Epidermal melanocyte (primary cell): ENCODE measurements at regions not wholly inside any gene's neighbourhood (a gene's known extent, or its start where the extent isn't known, plus 50 kb on each side); places are given as distances from the start of the nearest gene placed in this dataset.

Experiments
- DNase-seq: peaks from one replicate; pipeline ENCODE4 v3.0.0; 2011; ENCODE audit warnings: low spot score; ENCODE audit not compliant: insufficient read length

- no peak for DNase-seq
These were observed 366.7 kb upstream of the FAM241A start for GRCh38 chr4:111778543-111778942.

GRCh38 chr4:111780965-111781364, 364.3 kb upstream of the FAM241A start:
- no peak for DNase-seq

GRCh38 chr4:111781611-111782010, 363.6 kb upstream of the FAM241A start:
- no peak for DNase-seq

GRCh38 chr4:111788099-111788498, 357.2 kb upstream of the FAM241A start:
- no peak for DNase-seq

GRCh38 chr4:111789901-111790640, 355.2 kb upstream of the FAM241A start:
- no peak for DNase-seq

DNA sequence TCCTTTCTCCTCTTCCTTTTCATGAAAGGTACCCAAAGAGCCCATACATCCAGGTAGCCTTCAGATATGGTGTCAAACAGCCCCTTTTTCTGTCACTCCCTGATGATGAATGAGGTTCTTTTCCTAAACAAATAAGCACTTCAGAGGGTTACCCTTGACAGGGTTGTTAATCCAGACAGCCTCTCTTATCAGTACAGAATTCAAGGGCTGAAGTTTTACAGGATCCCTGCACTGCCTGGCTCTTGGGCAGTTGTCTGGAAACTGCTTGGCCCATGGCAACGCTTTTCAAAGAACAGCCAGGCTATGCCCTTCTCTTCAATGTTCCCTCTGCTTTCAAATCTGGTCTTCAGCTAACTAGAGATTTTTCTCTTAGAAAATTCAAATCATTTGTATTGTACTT, 352.6 kb upstream of the FAM241A start:
- DNase-seq = no peak

DNA sequence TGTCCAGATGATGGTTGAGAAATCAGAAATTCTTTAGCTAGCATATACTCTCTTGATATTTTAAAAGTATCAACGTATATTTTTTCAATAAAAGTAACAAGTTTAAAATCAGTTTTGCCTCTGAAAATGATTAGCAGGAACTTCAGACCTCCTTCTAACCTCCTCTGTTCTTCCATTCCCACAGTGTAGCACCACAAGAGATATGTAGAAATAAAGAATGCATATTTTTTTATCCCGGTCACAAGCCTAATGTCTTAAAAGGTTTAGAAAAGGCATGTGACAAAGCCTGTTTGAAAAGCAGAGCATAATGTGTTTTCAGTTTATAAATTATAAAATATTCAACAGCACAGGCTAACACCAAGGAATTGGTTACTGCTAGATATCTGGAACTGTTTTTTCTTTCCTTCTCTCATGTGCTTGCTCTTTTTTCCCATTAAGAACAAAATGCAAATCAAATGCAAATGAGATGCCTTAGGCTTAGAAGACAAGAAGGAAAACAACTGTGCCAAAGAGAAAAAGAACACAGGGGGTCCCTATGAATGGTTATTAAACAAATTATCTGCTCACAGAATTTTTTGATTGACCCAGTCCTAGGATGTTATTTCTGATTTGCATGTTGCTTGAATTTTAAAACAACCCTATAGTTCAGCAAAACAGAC, 351.7 kb upstream of the FAM241A start:
- no peak for DNase-seq

DNA sequence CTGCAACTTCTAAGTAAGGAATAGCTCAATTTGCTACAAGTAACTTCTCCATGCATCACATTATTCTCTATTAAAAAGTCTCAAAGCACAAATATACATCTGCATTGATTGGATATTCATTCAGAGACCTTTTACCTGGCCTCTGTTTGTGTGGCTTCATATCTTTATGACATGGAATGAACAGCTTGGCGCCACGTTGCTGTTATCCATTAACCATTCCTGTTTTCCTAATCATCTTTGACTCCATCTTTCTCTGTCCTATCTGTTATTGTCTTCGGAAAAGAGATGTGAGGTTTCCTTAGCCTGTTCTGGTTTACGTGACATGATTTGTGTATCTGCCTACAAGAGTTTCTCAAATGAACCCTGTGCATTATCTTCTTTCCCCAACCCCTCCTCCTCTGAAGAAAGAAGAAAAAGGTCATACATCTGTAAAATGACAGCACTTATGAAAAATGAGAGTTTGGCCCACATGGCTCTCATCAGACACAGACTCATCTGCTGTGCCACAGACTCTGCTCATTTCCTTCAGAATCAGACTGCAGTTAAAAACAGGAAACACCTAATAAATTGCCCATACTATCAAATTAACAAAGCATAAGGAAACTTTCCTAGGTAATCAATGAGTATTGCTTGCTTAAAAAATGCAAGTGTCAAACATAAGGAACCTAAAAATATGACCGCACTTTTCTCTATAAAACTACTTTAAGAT, 347.6 kb upstream of the FAM241A start:
- no peak for DNase-seq

DNA sequence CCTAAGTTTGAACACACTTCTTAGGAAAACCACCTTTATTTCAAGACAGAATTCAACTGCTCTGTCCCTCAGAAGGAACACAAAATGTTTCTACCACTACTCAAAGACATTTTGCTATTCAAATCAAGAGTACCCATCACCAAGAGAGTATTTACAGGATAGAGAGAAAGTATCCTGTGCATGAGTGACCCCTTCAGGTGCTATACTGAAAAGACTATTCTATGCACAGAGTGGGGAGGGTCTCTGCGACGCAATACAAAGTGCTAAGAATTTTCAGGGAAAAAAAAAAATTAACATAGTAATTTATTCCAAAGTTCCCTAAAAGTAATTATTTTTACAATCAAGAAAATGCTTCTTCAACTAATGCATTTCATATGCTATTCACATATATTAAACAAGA, 346.4 kb upstream of the FAM241A start:
- DNase-seq = no peak

GRCh38 chr4:111800551-111800950, 344.7 kb upstream of the FAM241A start:
- no peak for DNase-seq

GRCh38 chr4:111802191-111802590, 343.1 kb upstream of the FAM241A start:
- no peak for DNase-seq

DNA sequence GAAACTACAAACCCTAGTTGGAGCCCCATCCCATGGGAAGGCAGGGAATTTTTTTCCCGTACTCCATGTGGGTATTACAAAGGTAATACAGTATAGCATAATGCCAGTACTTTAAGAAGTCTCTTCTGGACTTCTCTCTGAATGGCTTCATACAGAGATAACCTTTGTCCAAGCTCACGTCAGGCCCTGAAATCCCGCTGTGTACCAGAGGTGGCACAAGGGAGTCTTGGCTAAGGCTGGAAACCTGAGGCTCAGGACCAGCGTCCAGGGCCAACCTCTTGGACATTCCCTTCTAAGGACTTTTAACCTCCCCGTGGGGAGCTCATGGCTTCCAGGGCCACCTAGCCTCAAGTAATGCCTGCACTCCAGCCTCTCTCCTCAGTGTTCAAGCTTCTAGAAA, 338.9 kb upstream of the FAM241A start:
- DNase-seq = no peak

GRCh38 chr4:111807576-111807975, 337.7 kb upstream of the FAM241A start:
- no peak for DNase-seq

DNA sequence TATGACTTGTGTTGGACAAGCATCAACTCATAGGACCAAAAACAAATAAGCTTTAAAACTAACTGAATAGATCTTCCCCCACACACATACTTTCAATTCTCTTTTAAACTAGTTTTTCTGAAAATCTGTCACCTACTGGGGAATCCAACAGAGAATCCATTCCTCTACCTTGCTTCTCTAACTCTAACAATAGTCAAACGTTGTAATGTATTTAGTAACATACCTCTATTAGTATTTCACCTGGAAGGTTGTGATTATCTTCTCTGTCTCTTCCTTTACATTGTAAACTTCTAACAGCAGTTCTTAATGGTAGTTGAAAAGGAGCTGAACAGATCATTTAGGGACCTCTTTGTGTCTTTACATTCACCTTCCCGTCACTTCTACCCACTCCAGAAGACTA, 337.1 kb upstream of the FAM241A start:
- no peak for DNase-seq

- DNase-seq = no peak
These were observed 333.6 kb upstream of the FAM241A start for GRCh38 chr4:111811661-111812060.

- no peak for DNase-seq
These were observed 333.1 kb upstream of the FAM241A start for GRCh38 chr4:111812114-111812513.

- DNase-seq = no peak
These were observed 332.5 kb upstream of the FAM241A start for GRCh38 chr4:111812760-111813159.

DNA sequence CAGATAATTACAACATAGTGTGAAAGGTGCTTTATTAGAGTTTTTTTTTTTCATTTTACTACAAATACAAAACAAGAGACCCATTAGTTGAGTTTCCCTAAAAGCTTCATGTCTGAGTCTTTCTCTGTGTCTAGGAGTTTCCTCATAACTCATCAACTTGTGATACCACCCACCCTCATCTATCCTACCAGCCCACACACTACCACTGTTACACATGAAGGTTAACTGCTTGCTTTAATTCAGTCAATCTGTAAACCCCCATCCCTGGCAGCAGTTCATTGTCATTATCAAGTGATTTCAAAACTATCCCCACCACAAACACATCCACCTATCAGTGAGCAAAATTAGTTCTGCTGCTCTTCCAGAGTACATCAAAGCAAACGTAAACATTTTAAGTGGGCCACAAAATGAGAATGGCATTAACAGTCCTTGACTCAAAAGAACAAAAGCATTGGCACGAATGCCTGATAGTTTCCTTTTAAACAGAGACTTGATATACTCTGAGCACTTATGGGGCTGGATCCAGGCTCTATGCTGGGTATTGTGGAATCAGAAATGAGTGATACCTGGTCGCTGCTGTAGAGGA, 331.6 kb upstream of the FAM241A start:
- DNase-seq = no peak

DNA sequence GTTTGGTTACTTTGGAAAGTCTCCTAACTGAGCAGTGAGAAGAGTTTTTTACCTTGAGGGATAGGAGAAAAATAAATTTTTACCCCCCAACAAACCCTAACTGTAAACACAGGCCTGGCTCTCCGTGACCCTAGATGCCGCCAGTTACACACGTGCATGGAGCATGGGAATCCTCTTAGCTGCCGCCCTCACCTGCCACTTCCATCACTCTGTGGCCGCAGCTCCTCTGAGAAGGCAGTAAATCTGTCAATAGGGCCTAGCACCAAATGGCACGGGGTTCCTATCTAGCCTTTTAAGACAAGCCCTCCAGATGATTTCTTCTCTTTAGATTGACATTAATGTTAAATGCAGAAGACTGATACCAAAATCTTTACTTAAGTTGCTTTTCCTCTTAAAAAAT, 330.3 kb upstream of the FAM241A start:
- no peak for DNase-seq

DNA sequence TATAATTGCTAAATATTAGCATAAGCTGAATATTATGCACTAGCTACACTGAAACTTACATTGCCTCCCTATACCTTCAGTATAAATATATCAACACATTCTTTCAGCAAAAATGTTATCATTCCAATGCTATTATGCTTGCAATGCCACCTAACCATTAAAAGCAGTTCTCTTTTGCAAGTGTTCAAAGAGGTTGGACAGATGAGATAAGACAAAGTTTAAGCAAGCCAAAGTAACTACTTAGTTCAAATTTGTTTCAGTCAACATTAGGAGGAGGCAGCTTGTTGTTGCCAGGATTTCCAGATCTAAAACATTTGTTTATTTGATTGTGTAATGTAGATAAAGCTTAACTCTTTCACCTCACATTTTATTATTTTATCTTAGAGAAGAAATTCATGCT, 323.9 kb upstream of the FAM241A start:
- DNase-seq = no peak

DNA sequence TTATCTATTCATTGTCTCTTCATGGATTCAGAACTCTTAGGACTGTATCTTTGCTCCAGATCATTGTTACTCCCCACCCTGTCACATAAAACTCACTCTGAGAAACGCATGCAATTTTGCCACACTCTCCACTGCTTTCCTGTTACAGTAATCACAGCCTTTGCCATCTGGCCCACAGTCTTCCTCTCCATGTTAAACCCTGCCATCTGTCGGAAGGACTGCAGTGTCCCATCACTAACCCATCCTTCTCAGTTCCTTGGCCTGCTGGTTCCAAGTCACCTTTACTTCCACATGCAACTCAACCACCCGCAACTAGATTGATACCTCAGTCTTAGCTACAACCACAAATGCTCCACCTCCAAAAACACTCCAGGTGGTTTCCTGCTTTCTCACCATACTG, 308.7 kb upstream of the FAM241A start:
- DNase-seq = no peak

DNA sequence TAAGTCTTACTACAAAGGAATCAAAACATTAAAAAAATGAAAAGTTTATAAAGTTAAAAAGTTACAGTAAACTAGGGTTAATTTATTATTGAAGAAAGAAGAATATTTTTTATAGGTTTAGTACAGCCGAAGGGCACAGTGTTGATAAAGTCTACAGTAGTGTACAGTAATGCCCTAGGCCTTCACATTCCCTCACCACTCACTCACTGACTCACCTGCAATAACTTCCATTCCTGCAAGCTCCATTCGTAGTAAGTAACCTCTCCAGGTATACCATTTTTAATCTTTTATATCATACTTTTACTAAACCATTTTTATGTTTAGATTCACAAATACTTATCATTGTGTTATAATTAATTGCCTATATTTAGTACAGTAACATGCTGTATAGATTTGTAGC, 307.5 kb upstream of the FAM241A start:
- no peak for DNase-seq
